NCI-H82 (cell line): ENCODE measurements at regions not wholly inside any gene's neighbourhood (a gene's known extent, or its start where the extent isn't known, plus 50 kb on each side); places are given as distances from the start of the nearest gene placed in this dataset.
"Not testable (repeated sequence)": the region's sequence is repeated elsewhere in the genome, so short reads cannot be mapped to it uniquely, and the experiment has no call there.

ENCODE experiments used
- DNase-seq: peaks from one replicate; lab custom pipeline; 2025; lab: John Stamatoyannopoulos, UW

GRCh38 chr13:33415822-33416221 lies 130.3 kb upstream of the STARD13 start:
- DNase-seq, result no peak

- peak; percentile 18 for DNase-seq
Observed at GRCh38 chr13:33418224-33418953, 132.8 kb upstream of the STARD13 start.

GRCh38 chr13:33420117-33420516 lies 134.6 kb upstream of the STARD13 start:
- not testable (repeated sequence) for DNase-seq

GRCh38 chr13:33426131-33426530 lies 140.6 kb upstream of the STARD13 start:
- DNase-seq, result no peak

GRCh38 chr13:33433316-33433715 lies 147.8 kb upstream of the STARD13 start:
- DNase-seq, result no peak

GRCh38 chr13:33434676-33435075 lies 149.1 kb upstream of the STARD13 start:
- DNase-seq, result no peak

GRCh38 chr13:33435207-33435606 lies 149.7 kb upstream of the STARD13 start:
- no peak for DNase-seq

GRCh38 chr13:33438918-33439317 lies 153.4 kb upstream of the STARD13 start:
- DNase-seq, result no peak

GRCh38 chr13:33441015-33441414 lies 155.5 kb upstream of the STARD13 start:
- DNase-seq, result peak; percentile 52

- no peak for DNase-seq
Observed at GRCh38 chr13:33445024-33445423, 159.5 kb upstream of the STARD13 start.

- no peak for DNase-seq
Observed at GRCh38 chr13:33445476-33445875, 159.9 kb upstream of the STARD13 start.

- DNase-seq, result no peak
Observed at GRCh38 chr13:33446821-33447725, 161.5 kb upstream of the STARD13 start.

GRCh38 chr13:33448889-33449288 lies 163.3 kb upstream of the STARD13 start:
- no peak for DNase-seq

GRCh38 chr13:33450956-33451709 lies 165.6 kb upstream of the STARD13 start:
- DNase-seq, result no peak

GRCh38 chr13:33452873-33453517 lies 167.4 kb upstream of the STARD13 start:
- DNase-seq, result no peak

- DNase-seq, result no peak
Observed at GRCh38 chr13:33453936-33454335, 168.4 kb upstream of the STARD13 start.

GRCh38 chr13:33454844-33455705 lies 169.5 kb upstream of the STARD13 start:
- no peak for DNase-seq

- DNase-seq, result no peak
Observed at GRCh38 chr13:33459702-33460101, 174.1 kb upstream of the STARD13 start.

GRCh38 chr13:33462109-33462508 lies 176.6 kb upstream of the STARD13 start:
- no peak for DNase-seq

- no peak for DNase-seq
Observed at GRCh38 chr13:33464345-33464744, 178.8 kb upstream of the STARD13 start.

GRCh38 chr13:33466262-33466661 lies 180.7 kb upstream of the STARD13 start:
- DNase-seq, result no peak
